ENCODE measurements at regions not wholly inside any gene's neighbourhood (a gene's known extent, or its start where the extent isn't known, plus 50 kb on each side); places are given as distances from the start of the nearest gene placed in this dataset.

DNA sequence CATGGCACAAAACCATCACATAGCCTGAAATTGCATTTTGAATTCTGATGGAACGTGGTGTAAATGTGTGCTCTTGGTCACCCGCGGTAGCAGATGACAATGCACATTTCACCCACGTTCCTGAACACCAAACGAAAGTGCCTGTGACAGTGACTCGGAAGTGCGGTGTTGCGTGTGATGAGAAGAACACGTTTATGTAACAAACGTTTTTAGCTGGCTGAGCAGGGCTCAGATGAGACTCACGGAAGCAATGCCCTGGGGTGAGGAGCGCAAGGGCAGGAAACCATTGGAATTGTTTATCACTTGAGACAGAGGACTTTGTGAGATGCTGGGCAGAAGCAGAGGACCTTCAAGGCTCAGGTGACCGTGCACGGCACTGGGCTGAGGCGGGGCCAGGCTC, 449.2 kb upstream of the CFAP20DC start:
- TF ChIP-seq, protein P1, sequence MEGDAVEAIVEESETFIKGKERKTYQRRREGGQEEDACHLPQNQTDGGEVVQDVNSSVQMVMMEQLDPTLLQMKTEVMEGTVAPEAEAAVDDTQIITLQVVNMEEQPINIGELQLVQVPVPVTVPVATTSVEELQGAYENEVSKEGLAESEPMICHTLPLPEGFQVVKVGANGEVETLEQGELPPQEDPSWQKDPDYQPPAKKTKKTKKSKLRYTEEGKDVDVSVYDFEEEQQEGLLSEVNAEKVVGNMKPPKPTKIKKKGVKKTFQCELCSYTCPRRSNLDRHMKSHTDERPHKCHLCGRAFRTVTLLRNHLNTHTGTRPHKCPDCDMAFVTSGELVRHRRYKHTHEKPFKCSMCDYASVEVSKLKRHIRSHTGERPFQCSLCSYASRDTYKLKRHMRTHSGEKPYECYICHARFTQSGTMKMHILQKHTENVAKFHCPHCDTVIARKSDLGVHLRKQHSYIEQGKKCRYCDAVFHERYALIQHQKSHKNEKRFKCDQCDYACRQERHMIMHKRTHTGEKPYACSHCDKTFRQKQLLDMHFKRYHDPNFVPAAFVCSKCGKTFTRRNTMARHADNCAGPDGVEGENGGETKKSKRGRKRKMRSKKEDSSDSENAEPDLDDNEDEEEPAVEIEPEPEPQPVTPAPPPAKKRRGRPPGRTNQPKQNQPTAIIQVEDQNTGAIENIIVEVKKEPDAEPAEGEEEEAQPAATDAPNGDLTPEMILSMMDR (IDR thresholded peaks at IDR 0.05) = no peak
- TF ChIP-seq POLR2A (IDR thresholded peaks at IDR 0.05) = no peak

All from lower leg skin (tissue), 3 donors.